ENCODE measurements at regions not wholly inside any gene's neighbourhood (a gene's known extent, or its start where the extent isn't known, plus 50 kb on each side); places are given as distances from the start of the nearest gene placed in this dataset.

DNA sequence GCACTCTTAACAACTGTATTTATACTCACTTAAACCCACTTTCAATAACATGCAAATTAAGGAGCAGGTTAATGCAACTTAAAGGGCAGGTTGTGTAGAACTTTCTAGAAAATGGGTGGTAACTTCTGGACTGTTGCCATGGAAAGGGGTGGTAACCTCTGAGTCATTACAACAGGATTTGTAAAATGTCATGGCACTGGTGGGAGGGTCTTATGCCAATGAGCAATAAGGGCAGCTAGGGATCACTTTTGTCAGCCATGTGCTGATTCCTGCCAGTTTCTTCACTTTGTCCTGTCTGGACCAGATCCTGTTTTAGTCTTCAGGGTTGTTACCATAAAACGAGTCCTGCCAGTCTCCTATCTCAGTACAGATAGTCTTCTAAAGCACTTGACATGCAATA, 560.5 kb upstream of the PTCHD4 start:
- no peak for TF ChIP-seq POLR2A (IDR thresholded peaks at IDR 0.05)
- TF ChIP-seq, protein P1, sequence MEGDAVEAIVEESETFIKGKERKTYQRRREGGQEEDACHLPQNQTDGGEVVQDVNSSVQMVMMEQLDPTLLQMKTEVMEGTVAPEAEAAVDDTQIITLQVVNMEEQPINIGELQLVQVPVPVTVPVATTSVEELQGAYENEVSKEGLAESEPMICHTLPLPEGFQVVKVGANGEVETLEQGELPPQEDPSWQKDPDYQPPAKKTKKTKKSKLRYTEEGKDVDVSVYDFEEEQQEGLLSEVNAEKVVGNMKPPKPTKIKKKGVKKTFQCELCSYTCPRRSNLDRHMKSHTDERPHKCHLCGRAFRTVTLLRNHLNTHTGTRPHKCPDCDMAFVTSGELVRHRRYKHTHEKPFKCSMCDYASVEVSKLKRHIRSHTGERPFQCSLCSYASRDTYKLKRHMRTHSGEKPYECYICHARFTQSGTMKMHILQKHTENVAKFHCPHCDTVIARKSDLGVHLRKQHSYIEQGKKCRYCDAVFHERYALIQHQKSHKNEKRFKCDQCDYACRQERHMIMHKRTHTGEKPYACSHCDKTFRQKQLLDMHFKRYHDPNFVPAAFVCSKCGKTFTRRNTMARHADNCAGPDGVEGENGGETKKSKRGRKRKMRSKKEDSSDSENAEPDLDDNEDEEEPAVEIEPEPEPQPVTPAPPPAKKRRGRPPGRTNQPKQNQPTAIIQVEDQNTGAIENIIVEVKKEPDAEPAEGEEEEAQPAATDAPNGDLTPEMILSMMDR (IDR thresholded peaks at IDR 0.05): no peak
